ENCODE measurements at regions not wholly inside any gene's neighbourhood (a gene's known extent, or its start where the extent isn't known, plus 50 kb on each side); places are given as distances from the start of the nearest gene placed in this dataset.

DNA sequence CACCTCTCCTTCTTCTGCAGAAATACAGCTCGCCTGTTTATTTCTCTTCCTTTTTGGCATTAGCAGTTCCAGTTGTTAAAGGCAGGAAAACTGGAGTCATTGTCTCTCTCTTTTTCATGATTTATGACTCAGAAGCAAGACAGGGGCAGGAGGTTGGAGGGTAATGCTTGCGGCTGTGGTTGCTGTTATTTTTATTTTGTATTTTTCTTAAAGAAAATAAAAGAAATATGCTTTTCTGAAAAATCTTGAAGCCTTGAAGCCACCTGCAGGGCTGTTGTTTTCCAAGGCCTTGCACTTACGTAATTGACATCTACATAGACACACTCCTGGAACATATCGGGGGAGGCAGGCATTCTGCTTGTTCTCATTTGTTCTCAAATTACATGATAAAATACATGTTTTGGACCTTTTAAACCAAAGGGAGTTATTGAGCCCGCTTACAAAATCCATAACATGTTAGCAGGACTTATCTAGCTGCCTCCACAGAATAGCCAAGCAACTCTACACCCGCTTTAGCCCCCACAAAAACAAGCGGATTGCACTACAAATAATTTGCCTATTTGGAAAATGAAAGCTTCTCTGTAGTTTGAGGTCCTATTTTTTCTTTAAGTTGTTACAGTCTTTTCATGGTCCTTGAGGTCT lies 1004.6 kb upstream of the NR2F2 start:
- DNase-seq (ENCODE audit: low spot score) = no peak
- TF ChIP-seq CTCF (IDR thresholded peaks at IDR 0.05; ENCODE audit: borderline replicate concordance, control extremely low read depth, extremely low read depth, insufficient read depth, missing control alignments) = no peak
- in situ Hi-C loops (cut with MboI; ENCODE audit: low sequenced_read_pairs, unreplicated experiment) = no loop called here

DNA sequence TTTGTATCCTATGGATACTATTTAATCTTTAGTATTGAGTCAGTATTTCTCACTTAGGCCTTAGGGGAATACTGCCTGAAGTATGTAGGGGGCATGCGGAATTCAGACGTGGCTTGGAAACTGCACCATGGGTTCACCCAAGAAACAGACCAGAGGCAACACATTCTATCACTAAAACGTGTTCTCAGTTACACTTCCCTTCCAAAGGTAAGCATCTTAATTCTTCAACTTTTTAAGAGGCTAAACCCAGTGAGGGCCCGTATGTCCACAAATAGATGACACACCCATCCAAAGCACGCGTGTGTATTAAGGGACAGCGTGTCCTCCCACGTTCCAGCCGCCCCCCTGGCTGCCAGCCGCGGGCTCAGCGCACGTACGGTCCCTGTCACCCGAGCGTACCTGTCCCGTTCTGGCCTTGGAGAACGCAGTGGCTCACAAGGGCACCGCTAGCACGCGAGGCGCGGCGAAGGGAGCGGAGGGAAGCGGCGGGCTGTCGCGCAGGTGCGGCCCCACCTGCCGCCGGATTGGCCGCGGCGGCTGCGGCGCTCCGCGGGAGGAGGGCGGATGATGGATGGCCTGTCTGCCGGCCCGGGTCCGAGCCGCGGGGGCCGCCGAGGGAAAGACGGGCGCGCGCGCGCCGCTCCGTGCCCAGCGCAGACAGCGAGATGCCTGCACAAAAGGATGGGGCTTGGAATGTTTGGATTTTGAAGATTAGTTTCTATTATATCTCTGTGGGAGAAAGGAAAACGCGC lies 1003.9 kb upstream of the NR2F2 start:
- no peak for TF ChIP-seq CTCF (IDR thresholded peaks at IDR 0.05; ENCODE audit: borderline replicate concordance, control extremely low read depth, extremely low read depth, insufficient read depth, missing control alignments)
- no peak for DNase-seq (ENCODE audit: low spot score)
- in situ Hi-C loops (cut with MboI; ENCODE audit: low sequenced_read_pairs, unreplicated experiment) = no loop called here

- TF ChIP-seq CTCF (IDR thresholded peaks at IDR 0.05; ENCODE audit: borderline replicate concordance, control extremely low read depth, extremely low read depth, insufficient read depth, missing control alignments) = no peak
- DNase-seq (ENCODE audit: low spot score) = no peak
- in situ Hi-C loops (cut with MboI; ENCODE audit: low sequenced_read_pairs, unreplicated experiment) = no loop called here
Observed at GRCh38 chr15:95327183-95327525, 1003.3 kb upstream of the NR2F2 start.

- TF ChIP-seq CTCF (IDR thresholded peaks at IDR 0.05; ENCODE audit: borderline replicate concordance, control extremely low read depth, extremely low read depth, insufficient read depth, missing control alignments) = no peak
- DNase-seq (ENCODE audit: low spot score) = no peak
- in situ Hi-C loops (cut with MboI; ENCODE audit: low sequenced_read_pairs, unreplicated experiment) = no loop called here
Observed at GRCh38 chr15:95327661-95328060, 1002.8 kb upstream of the NR2F2 start.

DNA sequence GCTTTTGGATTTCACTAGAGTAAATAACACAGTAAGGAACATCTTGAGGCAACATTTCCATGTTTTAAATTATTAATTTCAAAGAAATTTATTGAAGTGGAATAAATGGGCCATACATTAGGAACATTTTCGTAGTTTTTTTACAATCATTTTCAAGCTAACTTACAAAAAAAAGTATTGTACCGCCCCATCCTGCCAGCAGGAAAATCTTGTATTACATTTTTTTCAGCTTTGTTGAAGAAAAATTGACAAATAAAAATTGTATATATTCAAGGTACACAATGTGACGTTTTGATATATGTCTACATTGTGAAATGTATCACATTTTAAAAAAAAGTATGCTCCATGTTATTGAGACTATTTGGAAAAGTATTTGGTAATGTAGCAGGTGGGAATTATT lies 1001.9 kb upstream of the NR2F2 start:
- TF ChIP-seq CTCF (IDR thresholded peaks at IDR 0.05; ENCODE audit: borderline replicate concordance, control extremely low read depth, extremely low read depth, insufficient read depth, missing control alignments) = no peak
- in situ Hi-C loops (cut with MboI; ENCODE audit: low sequenced_read_pairs, unreplicated experiment) = no loop called here
- no peak for DNase-seq (ENCODE audit: low spot score)

GRCh38 chr15:95329362-95329761 lies 1001.1 kb upstream of the NR2F2 start:
- no peak for TF ChIP-seq CTCF (IDR thresholded peaks at IDR 0.05; ENCODE audit: borderline replicate concordance, control extremely low read depth, extremely low read depth, insufficient read depth, missing control alignments)
- in situ Hi-C loops (cut with MboI; ENCODE audit: low sequenced_read_pairs, unreplicated experiment) = no loop called here
- DNase-seq (ENCODE audit: low spot score) = no peak
